GM18498 (cell line): ENCODE measurements at regions not wholly inside any gene's neighbourhood (a gene's known extent, or its start where the extent isn't known, plus 50 kb on each side); places are given as distances from the start of the nearest gene placed in this dataset.

Experiments used
- ATAC-seq: cut with Tn5 transposase; IDR thresholded peaks from one replicate; pipeline ENCODE4 v1.9.1; 2021; ENCODE audit warnings: mild to moderate bottlenecking, moderate library complexity; ENCODE audit not compliant: unreplicated experiment

- ATAC-seq: no peak
Observed at GRCh38 chr12:115712676-115713075, 564.8 kb downstream of the MED13L start.

DNA sequence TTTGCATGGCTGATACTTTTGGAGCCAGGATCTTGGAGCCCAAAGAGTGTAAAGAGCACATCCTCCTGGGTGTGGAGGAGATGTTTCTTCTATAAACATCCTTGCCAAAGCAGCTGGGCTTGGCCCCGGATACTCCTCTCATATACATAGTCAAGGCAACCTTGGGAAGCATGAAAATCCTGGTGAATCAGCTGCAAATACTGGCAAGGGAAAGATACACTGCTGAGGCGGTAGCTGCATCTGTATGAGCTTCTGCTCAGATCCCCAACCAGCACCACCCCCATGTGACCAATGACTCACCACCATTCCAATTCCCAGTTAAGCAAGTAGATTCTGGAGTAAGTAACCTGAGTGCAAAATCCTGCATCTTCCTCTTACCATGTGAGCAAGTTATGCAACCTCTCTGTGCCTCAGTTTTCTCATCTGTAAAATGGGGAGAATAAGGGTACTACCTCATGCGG lies 567.4 kb downstream of the MED13L start:
- no peak for ATAC-seq

GRCh38 chr12:115709540-115710011 lies 567.9 kb downstream of the MED13L start:
- no peak for ATAC-seq

- ATAC-seq: no peak
Observed at GRCh38 chr12:115708801-115709200, 568.7 kb downstream of the MED13L start.

DNA sequence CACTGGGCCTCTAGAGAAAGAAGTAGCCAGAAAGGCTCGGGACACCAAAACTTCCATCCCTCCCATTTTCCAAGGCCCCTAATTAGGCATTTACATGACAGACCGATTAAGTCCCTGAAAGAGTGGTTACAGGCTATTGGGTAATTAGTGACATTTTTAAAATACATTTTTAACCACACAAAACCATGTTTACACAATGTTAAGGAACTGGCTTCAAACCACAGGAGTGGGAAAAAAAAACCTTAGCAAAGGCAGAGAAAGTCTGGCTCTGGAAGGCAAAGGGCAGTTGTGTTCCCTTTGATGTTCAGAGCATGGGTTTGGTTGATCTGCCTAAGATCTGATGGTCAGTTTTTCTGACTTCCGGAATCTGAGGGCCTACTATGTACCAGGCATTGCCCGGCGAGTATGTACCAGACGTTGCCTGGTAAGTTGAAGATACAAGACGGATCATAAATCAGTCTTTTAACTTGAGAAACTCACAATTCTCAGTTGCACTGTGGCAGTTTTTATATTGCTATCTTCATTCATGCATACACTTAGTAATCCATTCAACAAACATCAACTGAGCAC lies 576.5 kb downstream of the MED13L start:
- no peak for ATAC-seq

- ATAC-seq: no peak
Observed at GRCh38 chr12:115700081-115700480, 577.4 kb downstream of the MED13L start.

DNA sequence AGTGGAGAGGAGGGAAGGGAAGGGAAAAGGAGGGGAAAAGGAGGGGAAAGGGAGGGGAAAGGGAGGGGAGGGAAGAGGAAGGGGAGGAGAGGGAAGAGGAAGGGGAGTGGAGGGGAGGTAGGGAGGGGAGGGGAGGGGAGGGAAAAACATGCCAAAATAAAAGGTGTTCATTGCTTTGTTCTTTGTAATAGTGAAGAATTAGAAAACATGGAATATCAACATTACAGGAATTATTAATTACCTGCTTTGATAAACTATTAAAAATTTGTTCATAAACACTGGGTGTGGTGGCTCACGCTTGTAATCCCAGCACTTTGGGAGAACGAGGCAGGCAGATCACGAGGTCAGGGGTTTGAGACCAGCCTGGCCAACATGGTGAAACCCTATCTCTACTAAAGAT lies 579.2 kb downstream of the MED13L start:
- ATAC-seq: no peak

DNA sequence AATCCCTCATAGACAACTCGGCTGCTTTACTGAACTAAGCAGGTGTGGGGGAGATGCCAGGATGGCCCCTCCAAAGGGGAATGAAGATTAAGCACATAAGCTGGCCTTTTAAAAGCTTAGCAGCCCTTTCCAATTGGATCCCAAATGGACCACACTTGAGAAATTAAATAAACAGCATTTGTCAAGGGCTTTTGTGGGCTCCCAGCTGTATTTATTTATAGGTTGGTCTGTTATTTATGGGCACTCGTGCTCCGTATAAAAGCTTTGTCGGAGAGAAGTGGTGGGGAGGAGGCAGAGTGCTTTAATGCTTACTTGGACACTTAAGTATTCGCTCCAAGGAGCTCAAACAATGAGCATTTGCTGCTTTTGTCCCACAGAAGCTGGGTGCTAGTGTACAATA lies 580.2 kb downstream of the MED13L start:
- ATAC-seq: no peak

DNA sequence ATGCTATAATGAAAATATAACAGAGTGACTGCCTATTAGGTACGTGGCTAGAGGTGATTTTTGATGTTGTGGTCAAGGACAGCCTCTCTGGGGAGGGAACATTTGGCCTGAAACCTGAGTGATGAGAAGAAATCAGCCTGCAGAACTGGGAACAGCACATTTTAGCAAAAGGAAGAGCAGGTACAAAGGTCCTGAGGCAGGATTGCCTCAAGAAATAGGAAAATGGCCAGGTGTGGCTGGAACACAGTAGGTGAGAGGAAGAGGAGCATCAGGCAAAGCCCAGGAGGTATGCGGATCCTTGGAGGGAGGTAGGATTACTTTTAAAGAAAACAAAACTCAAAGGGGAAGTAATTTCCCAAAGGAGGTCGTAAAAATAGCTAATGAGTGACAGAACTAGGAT lies 582.9 kb downstream of the MED13L start:
- ATAC-seq: no peak

GRCh38 chr12:115693970-115694369 lies 583.5 kb downstream of the MED13L start:
- ATAC-seq: no peak

GRCh38 chr12:115691123-115691522 lies 586.4 kb downstream of the MED13L start:
- no peak for ATAC-seq

GRCh38 chr12:115687094-115687493 lies 590.4 kb downstream of the MED13L start:
- ATAC-seq: no peak

DNA sequence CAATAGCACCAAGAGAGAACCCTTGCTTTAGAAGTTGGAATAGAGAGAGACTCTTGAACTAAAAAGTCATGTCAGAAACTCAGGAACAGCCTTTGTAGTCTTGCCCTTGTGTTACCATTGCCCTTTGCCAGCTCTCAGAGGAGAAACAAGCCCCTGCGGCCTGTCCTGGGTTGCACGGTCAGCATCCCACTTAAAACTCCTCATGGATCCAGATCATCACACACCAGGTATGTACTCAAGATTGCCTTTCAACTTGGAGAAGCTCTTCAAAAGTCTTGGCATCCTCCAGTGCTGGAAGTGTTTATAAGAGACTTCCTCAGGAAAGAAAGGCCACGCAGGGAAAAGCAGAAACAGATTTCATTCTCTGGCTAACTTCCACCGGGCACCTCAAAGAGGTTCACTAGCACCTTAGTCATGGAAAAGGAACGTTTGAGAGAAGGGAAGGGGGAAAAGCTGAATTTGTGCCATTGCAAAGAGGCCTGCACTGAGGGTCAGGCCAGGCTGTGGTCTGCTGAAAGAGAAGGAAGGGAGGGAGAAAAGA lies 594.2 kb downstream of the MED13L start:
- no peak for ATAC-seq

DNA sequence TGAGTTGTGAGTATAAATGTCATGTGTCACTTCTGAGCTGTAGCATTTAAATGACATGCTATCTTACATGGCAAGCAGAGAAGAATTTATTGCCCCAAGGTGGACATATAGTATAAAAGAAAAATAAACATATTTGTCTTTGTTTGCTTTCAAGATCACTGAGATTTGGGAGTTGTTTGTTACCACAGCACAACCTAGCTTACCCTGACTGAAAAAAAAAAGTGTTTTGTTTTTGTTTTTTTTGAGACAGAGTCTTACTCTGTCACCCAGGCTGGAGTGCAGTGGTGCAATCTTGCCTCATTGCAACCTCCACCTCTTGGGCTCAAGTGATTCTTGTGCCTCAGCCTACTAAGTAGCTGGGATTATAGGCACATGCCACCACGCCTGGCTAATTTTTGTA lies 596.5 kb downstream of the MED13L start:
- no peak for ATAC-seq

- ATAC-seq: no peak
Observed at GRCh38 chr12:115672506-115673080, 604.9 kb downstream of the MED13L start.

- ATAC-seq: no peak
Observed at GRCh38 chr12:115672086-115672485, 605.4 kb downstream of the MED13L start.

GRCh38 chr12:115670869-115671268 lies 606.6 kb downstream of the MED13L start:
- no peak for ATAC-seq

DNA sequence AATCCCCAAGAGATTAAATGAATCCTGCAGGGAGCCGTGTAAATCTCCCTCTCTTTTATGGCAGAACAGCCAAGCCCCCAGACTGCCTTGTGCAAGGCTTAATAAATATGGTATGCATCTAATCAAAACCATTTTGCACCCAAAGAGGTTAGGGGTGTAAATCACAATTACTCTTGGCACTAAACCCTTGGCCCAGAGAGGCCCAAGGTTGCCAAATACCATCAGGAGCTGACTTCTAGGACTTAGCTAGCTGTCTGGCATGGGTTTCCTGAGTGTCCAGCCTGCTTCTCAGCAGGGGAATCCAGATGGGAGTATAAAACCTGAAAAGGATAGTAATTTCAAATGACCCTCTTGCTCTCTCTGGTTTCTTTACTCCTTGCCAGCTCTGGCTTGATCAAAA lies 610.4 kb downstream of the MED13L start:
- no peak for ATAC-seq

DNA sequence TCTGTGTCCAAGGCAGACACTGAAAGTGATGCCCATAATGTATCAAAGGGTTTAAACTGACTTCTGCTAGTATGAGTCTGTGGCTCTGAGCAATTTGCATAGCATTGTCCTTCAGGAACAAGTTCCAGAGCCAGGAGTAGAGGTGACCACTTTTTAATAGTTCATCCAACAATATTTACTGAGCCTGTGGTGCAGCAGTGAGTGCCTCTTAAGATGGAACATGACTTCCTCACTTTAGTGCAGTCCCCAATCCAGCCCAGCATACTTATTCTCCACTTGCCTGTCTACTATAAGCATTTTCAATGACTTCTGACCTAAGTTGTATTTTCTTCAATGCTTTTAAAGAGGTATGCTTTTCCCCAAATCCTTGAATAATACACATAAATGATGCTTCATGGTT lies 611.3 kb downstream of the MED13L start:
- ATAC-seq: no peak

GRCh38 chr12:115661112-115661511 lies 616.4 kb downstream of the MED13L start:
- ATAC-seq: no peak

DNA sequence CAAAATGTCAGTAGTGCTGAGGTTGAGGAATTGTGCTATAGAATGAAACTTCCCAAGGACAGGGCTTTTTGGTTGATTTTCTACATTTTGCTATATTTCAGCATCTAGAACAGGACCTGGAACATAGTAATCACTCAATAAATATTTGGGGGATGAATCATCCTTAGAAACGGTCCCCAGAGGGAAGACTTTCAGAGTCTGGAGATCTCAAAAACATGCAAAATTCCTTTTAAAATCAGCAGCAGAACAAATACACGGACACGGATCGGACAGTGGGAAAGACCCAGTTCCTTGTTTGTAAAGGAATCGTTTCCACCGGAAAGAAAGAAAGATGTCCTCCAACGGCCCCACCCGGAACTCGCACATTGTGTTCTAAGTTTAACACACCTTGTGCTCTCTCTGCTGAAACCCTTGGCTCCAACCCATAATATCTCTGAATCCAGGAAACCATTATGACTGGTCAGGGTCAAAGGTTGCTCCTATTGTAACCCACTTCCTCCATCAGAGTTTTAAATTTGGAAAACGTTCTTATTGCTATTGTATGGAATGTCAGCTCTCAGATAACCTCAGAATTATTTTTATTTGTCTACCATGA lies 617.2 kb downstream of the MED13L start:
- no peak for ATAC-seq

DNA sequence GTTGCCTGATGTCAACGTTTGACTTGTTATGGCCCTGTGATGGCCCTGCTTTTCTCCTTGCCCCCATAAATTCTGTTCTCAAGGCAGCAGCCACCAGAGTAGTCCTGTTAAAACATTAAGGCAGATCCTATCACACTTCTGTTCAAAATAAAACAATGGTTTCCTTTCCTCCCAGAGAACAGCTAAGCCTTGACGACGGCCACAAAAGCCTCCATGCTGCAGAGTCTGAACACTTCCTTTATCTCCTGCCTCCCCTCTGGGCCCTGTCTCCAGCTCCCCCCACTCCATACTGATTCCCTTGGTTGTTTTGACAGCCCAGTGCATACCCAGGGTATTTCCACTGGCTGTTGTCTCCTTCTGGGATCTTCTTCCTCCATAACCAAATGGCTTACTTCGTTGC lies 618.1 kb downstream of the MED13L start:
- no peak for ATAC-seq
